ENCODE measurements at regions not wholly inside any gene's neighbourhood (a gene's known extent, or its start where the extent isn't known, plus 50 kb on each side); places are given as distances from the start of the nearest gene placed in this dataset.
"Not testable (repeated sequence)": the region's sequence is repeated elsewhere in the genome, so short reads cannot be mapped to it uniquely, and the experiment has no call there.

DNA sequence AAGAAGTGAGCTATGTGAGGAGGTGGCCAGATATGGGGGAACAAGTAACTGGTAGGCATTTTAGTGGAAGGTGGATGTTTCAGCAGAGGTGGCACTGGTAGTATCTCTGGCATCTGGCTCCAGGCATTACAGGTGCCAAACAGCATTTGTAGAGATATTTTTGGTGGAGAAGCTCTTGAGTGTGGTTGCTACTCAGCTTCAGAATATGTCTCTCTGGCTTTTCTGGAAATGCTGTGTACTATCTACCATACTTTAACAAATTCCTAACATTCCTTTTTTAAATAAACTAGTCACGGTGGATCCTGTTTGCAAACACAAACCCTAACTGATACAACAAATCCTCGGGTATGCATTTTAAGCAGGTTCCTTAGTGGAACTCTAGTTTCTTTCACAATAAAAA, 128.0 kb downstream of the BARX2 start:
- Histone ChIP-seq H3K9ac (ENCODE audit: low read depth, low read length) (no peak overlapping the region), H3K9me3 (ENCODE audit: control insufficient read depth, insufficient read depth, low read length) (no peaks in the 10 kb centered on the region), H3K4me1 (ENCODE audit: insufficient read depth, low read length) (no peaks in the 10 kb centered on the region), H3K36me3 (ENCODE audit: insufficient read depth, low read length) (no peaks in the 10 kb centered on the region)

GRCh38 chr11:129505266-129505665, 129.6 kb downstream of the BARX2 start:
- Histone ChIP-seq H3K9ac (ENCODE audit: low read depth, low read length) (no peak overlapping the region), H3K4me1 (ENCODE audit: insufficient read depth, low read length) (no peaks in the 10 kb centered on the region), H3K36me3 (ENCODE audit: insufficient read depth, low read length) (no peaks in the 10 kb centered on the region), H3K9me3 (ENCODE audit: control insufficient read depth, insufficient read depth, low read length) (no peaks in the 10 kb centered on the region)

DNA sequence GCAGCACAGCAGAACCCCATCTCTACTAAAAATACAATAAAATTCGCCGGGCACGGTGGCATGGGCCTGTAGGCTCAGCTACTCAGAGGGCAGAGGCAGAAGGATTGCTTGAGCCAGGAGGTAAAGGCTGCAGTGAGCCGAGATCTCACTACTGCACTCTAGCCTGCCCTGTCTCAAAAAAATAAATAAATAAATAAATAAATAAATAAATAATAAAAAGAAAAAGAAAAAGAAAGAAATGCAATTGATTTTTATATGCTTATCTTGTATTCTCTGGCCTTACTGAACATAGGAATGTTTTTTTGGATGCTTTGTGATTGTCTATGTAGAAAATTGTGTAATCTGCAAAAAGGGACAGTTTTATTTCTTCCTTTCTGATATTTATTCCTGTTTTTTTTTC, 132.5 kb downstream of the BARX2 start:
- Histone ChIP-seq H3K9me3 (ENCODE audit: control insufficient read depth, insufficient read depth, low read length) (no peaks in the 10 kb centered on the region), H3K9ac (ENCODE audit: low read depth, low read length) (no peak overlapping the region), H3K4me1 (ENCODE audit: insufficient read depth, low read length) (no peaks in the 10 kb centered on the region), H3K36me3 (ENCODE audit: insufficient read depth, low read length) (no peaks in the 10 kb centered on the region)

DNA sequence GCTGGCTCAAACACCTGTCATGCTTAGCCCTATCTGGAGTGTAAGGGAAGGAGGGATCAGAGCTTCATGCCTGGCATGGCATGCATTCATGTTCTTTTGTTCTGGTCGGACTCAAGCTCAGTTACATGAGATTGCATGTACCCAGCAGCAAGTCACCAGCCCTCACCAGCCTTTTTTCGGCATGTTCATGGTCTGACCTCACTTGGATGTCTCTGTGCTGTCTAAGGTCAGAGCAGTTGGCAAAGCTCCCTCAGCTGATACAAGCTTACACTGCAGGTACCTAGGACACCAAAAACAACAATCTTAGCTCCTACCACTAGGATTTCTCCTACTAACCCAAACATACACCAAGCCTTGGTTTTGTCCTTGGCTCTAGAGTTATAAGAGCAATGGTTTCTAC, 152.6 kb downstream of the BARX2 start:
- H3K4me1 ChIP-seq (ENCODE audit: insufficient read depth, low read length): no peaks in the 10 kb centered on the region
- H3K36me3 ChIP-seq (ENCODE audit: insufficient read depth, low read length): no peaks in the 10 kb centered on the region
- H3K9ac ChIP-seq (ENCODE audit: low read depth, low read length): no peak overlapping the region
- no peaks in the 10 kb centered on the region for H3K9me3 ChIP-seq (ENCODE audit: control insufficient read depth, insufficient read depth, low read length)

DNA sequence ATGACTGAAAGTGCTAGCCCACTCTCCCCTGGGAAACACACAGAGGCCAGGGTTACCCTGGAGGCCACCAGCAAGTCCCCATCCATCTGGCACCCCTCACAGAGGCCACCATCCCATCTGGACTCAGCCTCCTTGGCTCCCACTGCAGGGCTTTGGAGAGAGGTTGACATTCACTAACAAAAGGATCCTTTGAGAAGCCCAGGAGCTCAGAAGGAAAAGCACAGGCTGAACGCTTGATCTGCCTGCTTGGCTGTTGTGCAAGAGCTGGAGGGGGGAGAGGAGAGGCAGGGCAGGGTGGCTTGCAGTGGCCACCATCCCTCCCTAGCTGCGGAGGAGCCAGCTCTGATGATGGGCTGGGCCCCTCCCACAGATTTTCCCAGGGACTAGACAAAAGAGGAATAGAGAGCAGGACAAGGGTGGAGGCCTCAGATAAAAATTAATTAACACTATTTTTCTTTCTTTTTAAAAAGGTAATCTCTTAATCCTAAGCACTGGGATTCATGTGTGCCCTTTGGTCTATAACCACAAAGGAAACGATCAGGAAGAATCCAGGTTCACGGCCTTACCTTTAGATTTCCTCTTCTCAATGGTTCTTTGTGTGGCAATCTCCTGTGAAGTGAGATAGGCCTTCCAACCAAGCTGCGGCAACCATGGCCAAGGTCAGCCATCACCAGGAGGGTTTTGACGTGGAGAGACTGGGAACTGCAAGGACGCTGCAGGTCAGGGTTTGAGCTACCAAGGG, 154.7 kb downstream of the BARX2 start:
- Histone ChIP-seq H3K9me3 (ENCODE audit: control insufficient read depth, insufficient read depth, low read length) (no peaks in the 10 kb centered on the region), H3K36me3 (ENCODE audit: insufficient read depth, low read length) (no peaks in the 10 kb centered on the region), H3K4me1 (ENCODE audit: insufficient read depth, low read length) (no peaks in the 10 kb centered on the region), H3K9ac (ENCODE audit: low read depth, low read length) (no peak overlapping the region)

- Histone ChIP-seq H3K9me3 (ENCODE audit: control insufficient read depth, insufficient read depth, low read length) (no peaks in the 10 kb centered on the region), H3K4me1 (ENCODE audit: insufficient read depth, low read length) (no peaks in the 10 kb centered on the region), H3K36me3 (ENCODE audit: insufficient read depth, low read length) (no peaks in the 10 kb centered on the region), H3K9ac (ENCODE audit: low read depth, low read length) (no peak overlapping the region)
Observed at GRCh38 chr11:129533395-129533794, 157.7 kb downstream of the BARX2 start.

GRCh38 chr11:129536338-129536737, 160.7 kb downstream of the BARX2 start:
- H3K36me3 ChIP-seq (ENCODE audit: insufficient read depth, low read length): no peaks in the 10 kb centered on the region
- H3K9me3 ChIP-seq (ENCODE audit: control insufficient read depth, insufficient read depth, low read length): no peaks in the 10 kb centered on the region
- no peaks in the 10 kb centered on the region for H3K4me1 ChIP-seq (ENCODE audit: insufficient read depth, low read length)
- no peak overlapping the region for H3K9ac ChIP-seq (ENCODE audit: low read depth, low read length)

DNA sequence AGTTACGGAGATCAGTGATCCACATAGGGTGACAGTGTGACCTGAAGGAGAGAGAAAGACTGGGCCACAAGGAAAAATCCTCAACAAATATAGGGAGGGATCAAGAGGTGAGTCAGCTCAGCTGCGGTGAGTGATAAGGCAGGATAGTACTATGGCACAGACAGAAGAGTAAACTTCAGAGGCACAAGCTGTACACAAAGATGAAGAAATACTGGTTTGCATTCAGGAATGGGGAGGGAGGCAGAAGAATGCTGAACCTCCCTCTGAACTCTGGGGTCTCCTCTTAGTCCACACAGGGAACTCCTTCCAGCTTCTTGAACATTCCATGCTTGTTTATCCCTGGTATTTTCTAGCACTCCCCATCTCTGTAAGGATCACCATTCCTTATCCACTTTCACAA, 162.7 kb downstream of the BARX2 start:
- Histone ChIP-seq H3K9ac (ENCODE audit: low read depth, low read length) (no peak overlapping the region), H3K36me3 (ENCODE audit: insufficient read depth, low read length) (no peaks in the 10 kb centered on the region), H3K4me1 (ENCODE audit: insufficient read depth, low read length) (no peaks in the 10 kb centered on the region), H3K9me3 (ENCODE audit: control insufficient read depth, insufficient read depth, low read length) (no peaks in the 10 kb centered on the region)

GRCh38 chr11:129543515-129544290, 168.1 kb downstream of the BARX2 start:
- Histone ChIP-seq H3K36me3 (ENCODE audit: insufficient read depth, low read length) (no peaks in the 10 kb centered on the region), H3K9me3 (ENCODE audit: control insufficient read depth, insufficient read depth, low read length) (no peaks in the 10 kb centered on the region), H3K9ac (ENCODE audit: low read depth, low read length) (no peak overlapping the region), H3K4me1 (ENCODE audit: insufficient read depth, low read length) (no peaks in the 10 kb centered on the region)

GRCh38 chr11:129544691-129545090, 169.0 kb downstream of the BARX2 start:
- Histone ChIP-seq H3K36me3 (ENCODE audit: insufficient read depth, low read length) (no peaks in the 10 kb centered on the region), H3K9me3 (ENCODE audit: control insufficient read depth, insufficient read depth, low read length) (no peaks in the 10 kb centered on the region), H3K4me1 (ENCODE audit: insufficient read depth, low read length) (no peaks in the 10 kb centered on the region), H3K9ac (ENCODE audit: low read depth, low read length) (no peak overlapping the region)

GRCh38 chr11:129546266-129546665, 170.6 kb downstream of the BARX2 start:
- Histone ChIP-seq H3K9me3 (ENCODE audit: control insufficient read depth, insufficient read depth, low read length) (no peaks in the 10 kb centered on the region), H3K36me3 (ENCODE audit: insufficient read depth, low read length) (no peaks in the 10 kb centered on the region), H3K4me1 (ENCODE audit: insufficient read depth, low read length) (no peaks in the 10 kb centered on the region), H3K9ac (ENCODE audit: low read depth, low read length) (no peak overlapping the region)

GRCh38 chr11:129557421-129557820, 181.8 kb downstream of the BARX2 start:
- no peaks in the 10 kb centered on the region for H3K9me3 ChIP-seq (ENCODE audit: control insufficient read depth, insufficient read depth, low read length)
- H3K9ac ChIP-seq (ENCODE audit: low read depth, low read length): no peak overlapping the region

DNA sequence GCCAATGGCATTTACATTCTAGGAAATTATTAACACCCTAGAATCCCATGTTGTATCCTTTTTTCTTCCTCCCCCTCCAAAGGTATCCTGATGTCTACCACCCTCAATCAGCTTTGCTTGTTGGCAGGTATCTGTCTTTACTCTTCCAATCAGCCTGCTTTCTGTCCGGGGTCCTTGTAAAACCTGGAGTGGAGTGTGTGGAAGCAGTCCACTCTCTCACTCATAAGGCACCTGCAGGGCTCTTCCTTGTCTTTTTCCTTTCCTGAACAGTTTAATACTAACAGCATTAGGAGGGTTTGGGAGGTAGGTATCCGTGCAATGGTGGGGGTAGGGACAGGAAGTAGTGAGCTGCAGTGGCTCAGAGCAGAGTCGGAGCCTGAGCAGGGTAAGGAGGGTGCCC, 193.4 kb downstream of the BARX2 start:
- H3K9ac ChIP-seq (ENCODE audit: low read depth, low read length): no peak overlapping the region
- no peaks in the 10 kb centered on the region for H3K4me1 ChIP-seq (ENCODE audit: insufficient read depth, low read length)
- no peaks in the 10 kb centered on the region for H3K36me3 ChIP-seq (ENCODE audit: insufficient read depth, low read length)
- H3K9me3 ChIP-seq (ENCODE audit: control insufficient read depth, insufficient read depth, low read length): no peaks in the 10 kb centered on the region; the same call in 1 of the 2 replicates

More at GRCh38 chr11:129557421-129557820, 181.8 kb downstream of the BARX2 start:
- Histone ChIP-seq H3K4me1 (ENCODE audit: insufficient read depth, low read length) (no peaks in the 10 kb centered on the region), H3K36me3 (ENCODE audit: insufficient read depth, low read length) (no peaks in the 10 kb centered on the region)

- not testable (repeated sequence) for H3K9me3 ChIP-seq (ENCODE audit: control insufficient read depth, insufficient read depth, low read length); H3K4me1 ChIP-seq (ENCODE audit: insufficient read depth, low read length); H3K9ac ChIP-seq (ENCODE audit: low read depth, low read length); H3K36me3 ChIP-seq (ENCODE audit: insufficient read depth, low read length)
Observed at GRCh38 chr11:129572667-129573066, 197.0 kb downstream of the BARX2 start.

- H3K36me3 ChIP-seq (ENCODE audit: insufficient read depth, low read length): no peaks in the 10 kb centered on the region
Observed at GRCh38 chr11:129573161-129573560, 197.5 kb downstream of the BARX2 start.

More at GRCh38 chr11:129573161-129573560, 197.5 kb downstream of the BARX2 start:
- Histone ChIP-seq H3K9me3 (ENCODE audit: control insufficient read depth, insufficient read depth, low read length) (no peaks in the 10 kb centered on the region; the same call in 1 of the 2 replicates), H3K9ac (ENCODE audit: low read depth, low read length) (no peak overlapping the region), H3K4me1 (ENCODE audit: insufficient read depth, low read length) (no peaks in the 10 kb centered on the region)
